ENCODE measurements at regions not wholly inside any gene's neighbourhood (a gene's known extent, or its start where the extent isn't known, plus 50 kb on each side); places are given as distances from the start of the nearest gene placed in this dataset.

GRCh38 chr6:155967322-155967721 is 511.7 kb upstream of the NOX3 start:
- H3K4me1 ChIP-seq (ENCODE audit: control insufficient read depth in 1 of 2, low read depth in 2 of 2) = peaks cover 0 to 8% of the 10 kb centered on the region in 2 donors

GRCh38 chr6:155964544-155964943 is 508.9 kb upstream of the NOX3 start:
- H3K4me1 ChIP-seq (ENCODE audit: control insufficient read depth in 1 of 2, low read depth in 2 of 2) = peaks cover 0 to 8% of the 10 kb centered on the region in 2 donors
- no peak for ATAC-seq (ENCODE audit: insufficient number of reproducible peaks, low FRiP score, low read depth)
- no peak for TF ChIP-seq CTCF (IDR thresholded peaks at IDR 0.05)

More at GRCh38 chr6:155967322-155967721, 511.7 kb upstream of the NOX3 start:
- Histone ChIP-seq H3K36me3 (no peaks in the 10 kb centered on the region), H3K4me3 (no peak overlapping the region), H3K9me3 (no peaks in the 10 kb centered on the region), H3K27ac (no peak overlapping the region), H3K27me3 (replicated peaks; ENCODE audit: insufficient read depth) (no peaks in the 10 kb centered on the region)
- ATAC-seq (ENCODE audit: insufficient number of reproducible peaks, low FRiP score, low read depth) = no peak
- no peak for DNase-seq (ENCODE audit: low spot score)
- TF ChIP-seq CTCF (IDR thresholded peaks at IDR 0.05) = no peak

GRCh38 chr6:155962276-155962675 is 506.6 kb upstream of the NOX3 start:
- ATAC-seq (ENCODE audit: insufficient number of reproducible peaks, low FRiP score, low read depth) (no peak), DNase-seq (ENCODE audit: low spot score) (no peak)
- Histone ChIP-seq H3K27me3 (replicated peaks; ENCODE audit: insufficient read depth) (no peaks in the 10 kb centered on the region), H3K4me3 (no peak overlapping the region), H3K4me1 (ENCODE audit: control insufficient read depth in 1 of 2, low read depth in 2 of 2) (peaks cover 0 to 6% of the 10 kb centered on the region in 2 donors), H3K9me3 (no peaks in the 10 kb centered on the region), H3K36me3 (no peaks in the 10 kb centered on the region), H3K27ac (no peak overlapping the region)
- no peak for TF ChIP-seq CTCF (IDR thresholded peaks at IDR 0.05)

More at GRCh38 chr6:155964544-155964943, 508.9 kb upstream of the NOX3 start:
- Histone ChIP-seq H3K36me3 (no peaks in the 10 kb centered on the region), H3K27ac (no peak overlapping the region), H3K27me3 (replicated peaks; ENCODE audit: insufficient read depth) (no peaks in the 10 kb centered on the region), H3K4me3 (no peak overlapping the region), H3K9me3 (no peaks in the 10 kb centered on the region)
- DNase-seq (ENCODE audit: low spot score) = no peak

GRCh38 chr6:155959898-155960495 is 504.4 kb upstream of the NOX3 start:
- ATAC-seq (ENCODE audit: insufficient number of reproducible peaks, low FRiP score, low read depth) (no peak), DNase-seq (ENCODE audit: low spot score) (no peak)

GRCh38 chr6:155958550-155958949 is 502.9 kb upstream of the NOX3 start:
- ATAC-seq (ENCODE audit: insufficient number of reproducible peaks, low FRiP score, low read depth) (no peak), DNase-seq (ENCODE audit: low spot score) (no peak)
- Histone ChIP-seq H3K4me3 (no peak overlapping the region), H3K27ac (no peak overlapping the region), H3K36me3 (no peaks in the 10 kb centered on the region), H3K4me1 (ENCODE audit: control insufficient read depth in 1 of 2, low read depth in 2 of 2) (no peaks in the 10 kb centered on the region), H3K9me3 (no peaks in the 10 kb centered on the region), H3K27me3 (replicated peaks; ENCODE audit: insufficient read depth) (no peaks in the 10 kb centered on the region)
- no peak for TF ChIP-seq CTCF (IDR thresholded peaks at IDR 0.05)

More at GRCh38 chr6:155959898-155960495, 504.4 kb upstream of the NOX3 start:
- H3K27ac ChIP-seq = no peak overlapping the region
- no peaks in the 10 kb centered on the region for H3K4me1 ChIP-seq (ENCODE audit: control insufficient read depth in 1 of 2, low read depth in 2 of 2)
- no peaks in the 10 kb centered on the region for H3K36me3 ChIP-seq
- no peak overlapping the region for H3K4me3 ChIP-seq
- H3K27me3 ChIP-seq (replicated peaks; ENCODE audit: insufficient read depth) = no peaks in the 10 kb centered on the region
- H3K9me3 ChIP-seq = no peaks in the 10 kb centered on the region
- no peak for TF ChIP-seq CTCF (IDR thresholded peaks at IDR 0.05)

Data from thoracic aorta (tissue), 2 donors.